ENCODE measurements at regions not wholly inside any gene's neighbourhood (a gene's known extent, or its start where the extent isn't known, plus 50 kb on each side); places are given as distances from the start of the nearest gene placed in this dataset.

DNA sequence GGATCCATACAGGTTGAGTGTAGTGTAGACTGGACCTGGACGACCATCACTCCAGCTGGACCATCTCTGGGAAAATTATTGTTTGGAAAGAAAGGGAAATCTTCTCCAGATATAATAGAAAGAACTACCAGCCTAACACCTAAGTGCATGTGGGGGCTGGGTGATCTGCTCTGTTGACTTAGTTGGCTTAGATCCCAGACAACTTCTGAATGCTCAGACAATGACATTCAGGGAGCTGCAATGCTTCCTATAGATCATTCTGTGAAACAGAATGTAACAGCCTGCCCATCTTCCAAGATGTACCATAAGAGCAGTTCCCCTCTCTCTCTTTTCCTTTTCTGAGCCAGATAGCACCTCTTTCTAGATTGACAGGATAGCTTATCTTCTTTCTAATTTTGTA lies 572.8 kb upstream of the STXBP6 start:
- no peak for ATAC-seq
- POLR2A ChIA-PET, result no interaction called here

DNA sequence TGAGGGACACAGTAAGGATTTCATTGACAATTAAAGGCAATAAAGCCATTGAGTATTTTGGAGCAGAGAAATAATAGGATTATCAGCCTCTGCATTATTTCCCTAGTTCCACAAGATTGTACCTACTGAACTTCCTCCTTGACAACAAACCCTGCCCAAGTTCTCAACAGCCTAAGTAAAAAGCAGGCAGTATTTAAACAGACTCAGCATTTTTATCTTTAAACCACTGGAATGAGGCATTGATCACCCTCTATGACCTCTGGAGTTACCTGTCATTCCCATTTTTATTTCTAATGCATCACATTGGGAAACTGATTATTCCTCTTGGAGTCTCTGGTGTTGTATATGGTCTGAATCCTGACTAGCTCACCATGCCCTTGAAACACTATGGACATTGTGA lies 570.6 kb upstream of the STXBP6 start:
- Histone ChIP-seq H3K4me3 (no peak overlapping the region), H3K4me1 (no peaks in the 10 kb centered on the region), H3K27ac (no peak overlapping the region), H3K9me3 (no peaks in the 10 kb centered on the region), H3K4me2 (no peak overlapping the region)
- no peak for FAIRE-seq
- ChIA-PET POLR2A (no interaction called here), CTCF (no interaction called here)
- no peak for DNase-seq (ENCODE audit: low read depth in 1 of 2, low spot score in 1 of 2)
- ATAC-seq, result no peak
- TF ChIP-seq EHF (CRISPR knock-in tag; IDR thresholded peaks at IDR 0.05), result no peak
- peak; percentile 31 for TF ChIP-seq MAFK (IDR thresholded peaks at IDR 0.05; ENCODE audit: partially characterized antibody)
- no peak for TF ChIP-seq PHF8 (IDR thresholded peaks at IDR 0.05; ENCODE audit: borderline replicate concordance, low read depth)
- TF ChIP-seq CHD4 (IDR thresholded peaks at IDR 0.05; ENCODE audit: borderline replicate concordance), result no peak

More for the DNA sequence above, 572.8 kb upstream of the STXBP6 start:
- DNase-seq (ENCODE audit: low read depth in 1 of 2, low spot score in 1 of 2), result no peak
- TF ChIP-seq TFCP2L1 (CRISPR knock-in tag; IDR thresholded peaks at IDR 0.05) (no peak), RARB (CRISPR knock-in tag; IDR thresholded peaks at IDR 0.05) (no peak), JUNB (IDR thresholded peaks at IDR 0.05) (no peak), HDAC2 (IDR thresholded peaks at IDR 0.05) (no peak), CHD4 (IDR thresholded peaks at IDR 0.05; ENCODE audit: borderline replicate concordance) (no peak), FOSL2 (IDR thresholded peaks at IDR 0.05) (no peak), FOSL2 (CRISPR knock-in tag; IDR thresholded peaks at IDR 0.05) (no peak), CBX2 (IDR thresholded peaks at IDR 0.05; ENCODE audit: borderline replicate concordance, low read depth) (no peak), KDM1A (IDR thresholded peaks at IDR 0.05; ENCODE audit: low read depth) (no peak), MAZ (IDR thresholded peaks at IDR 0.05; ENCODE audit: borderline replicate concordance, low read depth, low read length) (no peak), EHF (CRISPR knock-in tag; IDR thresholded peaks at IDR 0.05) (no peak), ZSCAN20 (CRISPR knock-in tag; IDR thresholded peaks at IDR 0.05) (no peak)
- TF ChIP-seq, protein P1, sequence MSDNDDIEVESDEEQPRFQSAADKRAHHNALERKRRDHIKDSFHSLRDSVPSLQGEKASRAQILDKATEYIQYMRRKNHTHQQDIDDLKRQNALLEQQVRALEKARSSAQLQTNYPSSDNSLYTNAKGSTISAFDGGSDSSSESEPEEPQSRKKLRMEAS (IDR thresholded peaks at IDR 0.05), result no peak
- TF ChIP-seq, protein P2, sequence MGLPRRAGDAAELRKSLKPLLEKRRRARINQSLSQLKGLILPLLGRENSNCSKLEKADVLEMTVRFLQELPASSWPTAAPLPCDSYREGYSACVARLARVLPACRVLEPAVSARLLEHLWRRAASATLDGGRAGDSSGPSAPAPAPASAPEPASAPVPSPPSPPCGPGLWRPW (IDR thresholded peaks at IDR 0.05), result no peak
- TF ChIP-seq, protein P3, sequence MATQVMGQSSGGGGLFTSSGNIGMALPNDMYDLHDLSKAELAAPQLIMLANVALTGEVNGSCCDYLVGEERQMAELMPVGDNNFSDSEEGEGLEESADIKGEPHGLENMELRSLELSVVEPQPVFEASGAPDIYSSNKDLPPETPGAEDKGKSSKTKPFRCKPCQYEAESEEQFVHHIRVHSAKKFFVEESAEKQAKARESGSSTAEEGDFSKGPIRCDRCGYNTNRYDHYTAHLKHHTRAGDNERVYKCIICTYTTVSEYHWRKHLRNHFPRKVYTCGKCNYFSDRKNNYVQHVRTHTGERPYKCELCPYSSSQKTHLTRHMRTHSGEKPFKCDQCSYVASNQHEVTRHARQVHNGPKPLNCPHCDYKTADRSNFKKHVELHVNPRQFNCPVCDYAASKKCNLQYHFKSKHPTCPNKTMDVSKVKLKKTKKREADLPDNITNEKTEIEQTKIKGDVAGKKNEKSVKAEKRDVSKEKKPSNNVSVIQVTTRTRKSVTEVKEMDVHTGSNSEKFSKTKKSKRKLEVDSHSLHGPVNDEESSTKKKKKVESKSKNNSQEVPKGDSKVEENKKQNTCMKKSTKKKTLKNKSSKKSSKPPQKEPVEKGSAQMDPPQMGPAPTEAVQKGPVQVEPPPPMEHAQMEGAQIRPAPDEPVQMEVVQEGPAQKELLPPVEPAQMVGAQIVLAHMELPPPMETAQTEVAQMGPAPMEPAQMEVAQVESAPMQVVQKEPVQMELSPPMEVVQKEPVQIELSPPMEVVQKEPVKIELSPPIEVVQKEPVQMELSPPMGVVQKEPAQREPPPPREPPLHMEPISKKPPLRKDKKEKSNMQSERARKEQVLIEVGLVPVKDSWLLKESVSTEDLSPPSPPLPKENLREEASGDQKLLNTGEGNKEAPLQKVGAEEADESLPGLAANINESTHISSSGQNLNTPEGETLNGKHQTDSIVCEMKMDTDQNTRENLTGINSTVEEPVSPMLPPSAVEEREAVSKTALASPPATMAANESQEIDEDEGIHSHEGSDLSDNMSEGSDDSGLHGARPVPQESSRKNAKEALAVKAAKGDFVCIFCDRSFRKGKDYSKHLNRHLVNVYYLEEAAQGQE (IDR thresholded peaks at IDR 0.05), result no peak
- TF ChIP-seq, protein P4, sequence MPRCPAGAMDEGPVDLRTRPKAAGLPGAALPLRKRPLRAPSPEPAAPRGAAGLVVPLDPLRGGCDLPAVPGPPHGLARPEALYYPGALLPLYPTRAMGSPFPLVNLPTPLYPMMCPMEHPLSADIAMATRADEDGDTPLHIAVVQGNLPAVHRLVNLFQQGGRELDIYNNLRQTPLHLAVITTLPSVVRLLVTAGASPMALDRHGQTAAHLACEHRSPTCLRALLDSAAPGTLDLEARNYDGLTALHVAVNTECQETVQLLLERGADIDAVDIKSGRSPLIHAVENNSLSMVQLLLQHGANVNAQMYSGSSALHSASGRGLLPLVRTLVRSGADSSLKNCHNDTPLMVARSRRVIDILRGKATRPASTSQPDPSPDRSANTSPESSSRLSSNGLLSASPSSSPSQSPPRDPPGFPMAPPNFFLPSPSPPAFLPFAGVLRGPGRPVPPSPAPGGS (IDR thresholded peaks at IDR 0.05), result no peak
- no peaks in the 10 kb centered on the region for H3K4me1 ChIP-seq
- CTCF ChIA-PET, result interaction anchor here (0.6 to 1.1 kb wide), 2 partner anchors 103 to 1436 kb away, joined by 3 to 4 read pairs; no protein-coding TSS in a partner anchor
- no peak overlapping the region for H3K27ac ChIP-seq
- H3K9me3 ChIP-seq, result no peaks in the 10 kb centered on the region; the same call in 2 of the 3 replicates
- no peak overlapping the region for H3K4me2 ChIP-seq
- no peak for FAIRE-seq
- H3K4me3 ChIP-seq, result no peak overlapping the region
- WGBS (ENCODE audit: missing lambda C conversion rate), result 0% methylated on average over 1 of the region's 1 CpG

DNA sequence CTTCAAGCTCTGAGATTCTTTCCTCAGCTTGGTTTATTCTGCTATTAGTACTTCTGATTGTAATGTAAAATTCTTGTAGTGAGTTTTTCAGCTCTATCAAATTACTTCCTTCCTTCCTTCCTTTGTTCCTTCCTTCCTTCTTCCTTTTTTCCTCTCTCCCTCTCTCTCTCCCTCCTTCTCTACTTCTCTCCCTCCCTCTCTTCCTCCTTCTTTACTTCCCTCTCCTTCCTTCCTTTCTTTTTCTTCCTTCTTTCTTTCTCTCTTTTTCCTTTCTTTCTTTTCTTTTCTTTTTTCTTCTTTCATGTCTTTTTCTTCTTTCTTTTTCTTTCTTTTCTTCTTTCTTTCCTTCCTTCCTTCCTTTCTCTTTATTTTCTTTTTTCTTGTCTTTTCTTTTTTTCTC lies 565.2 kb upstream of the STXBP6 start:
- Histone ChIP-seq H3K27ac (no peak overlapping the region), H3K9me3 (no peaks in the 10 kb centered on the region; the same call in 2 of the 3 replicates), H3K4me1 (no peaks in the 10 kb centered on the region), H3K4me2 (no peak overlapping the region), H3K4me3 (no peak overlapping the region)
- ATAC-seq, result no peak
- CTCF ChIA-PET, result no interaction called here
- TF ChIP-seq FOSB (CRISPR knock-in tag; IDR thresholded peaks at IDR 0.05) (no peak), RARB (CRISPR knock-in tag; IDR thresholded peaks at IDR 0.05) (no peak), FOSL2 (IDR thresholded peaks at IDR 0.05) (no peak), FOSL2 (CRISPR knock-in tag; IDR thresholded peaks at IDR 0.05) (no peak), ESRRA (IDR thresholded peaks at IDR 0.05; ENCODE audit: borderline replicate concordance, low read length) (no peak)
- no peak for DNase-seq (ENCODE audit: low read depth in 1 of 2, low spot score in 1 of 2)
- no peak for FAIRE-seq
- POLR2A ChIA-PET, result no interaction called here
